Keratinocyte (primary cell): ENCODE measurements at regions not wholly inside any gene's neighbourhood (a gene's known extent, or its start where the extent isn't known, plus 50 kb on each side); places are given as distances from the start of the nearest gene placed in this dataset.

ENCODE experiments used
- DNase-seq: peaks from one replicate; pipeline ENCODE4 v3.0.0-alpha.2; 2011; ENCODE audit warnings: low read depth, missing footprints, low spot score
- FAIRE-seq: peaks from 2 replicates; lab custom pipeline; 2011; peaks lifted over from hg19 to GRCh38; lab: Jason Lieb, UNC
- H2AFZ ChIP-seq: 2 replicates; pipeline ENCODE4 v1.6.0; 2012; ENCODE audit warnings: low read length, control low read depth, inconsistent platforms; ENCODE audit not compliant: control insufficient read depth
- H3K27ac ChIP-seq: 2 replicates; pipeline ENCODE4 v1.5.1; 2011; ENCODE audit warnings: low read length; ENCODE audit not compliant: control insufficient read depth, insufficient read depth
- H3K27me3 ChIP-seq: 3 replicates; pipeline ENCODE4 v1.6.0; 2011; ENCODE audit warnings: low read length; ENCODE audit not compliant: control insufficient read depth, insufficient read depth; ENCODE audit errors: extremely low read depth
- H3K36me3 ChIP-seq, 2 experiments: 2 replicates in 1 of 2; 3 replicates in 1 of 2; pipeline ENCODE4 v1.5.1; 2011; ENCODE audit warnings: low read length in 2 of 2, mild to moderate bottlenecking in 1 of 2; ENCODE audit not compliant: control insufficient read depth in 2 of 2, insufficient read depth in 2 of 2; ENCODE audit errors: extremely low read depth in 1 of 2
- H3K4me1 ChIP-seq: 3 replicates; pipeline ENCODE4 v1.5.1; 2011; ENCODE audit warnings: low read length; ENCODE audit not compliant: control insufficient read depth, insufficient read depth; ENCODE audit errors: extremely low read depth
- H3K4me2 ChIP-seq: 3 replicates; pipeline ENCODE4 v1.6.0; 2011; ENCODE audit warnings: low read depth, low read length; ENCODE audit not compliant: control insufficient read depth, insufficient read depth; ENCODE audit errors: extremely low read depth
- H3K4me3 ChIP-seq, 3 experiments: fragments of 200-600 bp in 1 of 3; sonication (generic) in 1 of 3; 2 replicates in 2 of 3; 3 replicates in 1 of 3; pipeline ENCODE4 v1.5.1; 2011 to 2016; ENCODE audit warnings: low read length in 3 of 3, mild to moderate bottlenecking in 3 of 3, control low read depth in 2 of 3, inconsistent platforms in 1 of 3, low read depth in 1 of 3, mixed read lengths in 1 of 3, mixed run types in 1 of 3, moderate library complexity in 1 of 3; ENCODE audit not compliant: control insufficient read depth in 2 of 3, insufficient read depth in 2 of 3; ENCODE audit errors: extremely low read depth in 1 of 3
- H3K79me2 ChIP-seq: 2 replicates; pipeline ENCODE4 v1.6.0; 2012; ENCODE audit warnings: low read length; ENCODE audit not compliant: control insufficient read depth, insufficient read depth
- H3K9ac ChIP-seq: 3 replicates; pipeline ENCODE4 v1.6.0; 2011; ENCODE audit warnings: low read length; ENCODE audit not compliant: control insufficient read depth, insufficient read depth; ENCODE audit errors: extremely low read depth
- H3K9me1 ChIP-seq: 3 replicates; pipeline ENCODE4 v1.6.0; 2011; ENCODE audit warnings: low read length; ENCODE audit not compliant: control insufficient read depth, insufficient read depth; ENCODE audit errors: extremely low read depth
- H3K9me3 ChIP-seq: 2 replicates; pipeline ENCODE4 v1.5.1; 2012; ENCODE audit warnings: low read depth, low read length; ENCODE audit not compliant: control insufficient read depth
- H4K20me1 ChIP-seq: 3 replicates; pipeline ENCODE4 v1.6.0; 2011; ENCODE audit warnings: low read length; ENCODE audit not compliant: control insufficient read depth, insufficient read depth; ENCODE audit errors: extremely low read depth
- CTCF ChIP-seq, 3 experiments: IDR thresholded peaks in 1 of 3; conservative IDR thresholded peaks in 1 of 3; optimal IDR thresholded peaks in 1 of 3; 2 replicates in 2 of 3; 3 replicates in 1 of 3; pipeline versions ENCODE3 to v1.5.1; 2011; ENCODE audit warnings: low read length in 3 of 3, mild to moderate bottlenecking in 3 of 3, moderate library complexity in 2 of 3, control low read depth in 1 of 3, inconsistent platforms in 1 of 3; ENCODE audit not compliant: insufficient read depth in 2 of 3; ENCODE audit errors: extremely low read depth in 1 of 3
- EZH2 ChIP-seq: IDR thresholded peaks from one replicate; pipeline ENCODE4 v1.6.1; 2012; ENCODE audit warnings: inconsistent platforms, mild to moderate bottlenecking, low read length, moderate library complexity
- dilution Hi-C: fragments of 300-500 bp; cut with MboI; formaldehyde crosslinking; loops from one replicate; pipeline ENCODE4 v1.7.0; 2020; ENCODE audit warnings: low sequenced_read_pairs; ENCODE audit not compliant: extremely low pct_ligation_motif_present

DNA sequence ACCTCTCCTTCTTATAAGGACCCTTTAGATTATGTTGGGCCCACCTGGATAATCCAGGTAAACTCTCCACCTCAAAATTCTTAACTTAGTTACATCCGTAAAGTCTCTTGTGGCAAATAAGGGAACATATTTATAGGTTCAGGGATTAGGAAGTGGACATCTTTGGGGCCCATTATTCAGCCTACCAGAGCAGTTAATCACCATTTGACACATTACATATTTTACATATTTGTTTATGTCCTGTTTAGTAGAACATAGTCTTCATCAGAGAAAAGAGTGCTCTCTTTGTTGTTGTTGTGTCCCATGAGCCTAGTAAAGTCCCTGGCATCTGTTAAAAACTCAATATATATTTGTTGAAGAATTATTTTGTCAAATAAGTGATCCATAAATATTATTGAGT, 134.0 kb upstream of the SPATS2L start:
- DNase-seq: no peak
- FAIRE-seq: no peak
- no peak overlapping the region for H3K4me3 ChIP-seq
- no peak overlapping the region for H3K4me2 ChIP-seq
- no peak overlapping the region for H3K9ac ChIP-seq
- H4K20me1 ChIP-seq: no peaks in the 10 kb centered on the region
- dilution Hi-C loops: no loop called here
- no peaks in the 10 kb centered on the region for H3K27me3 ChIP-seq
- no peaks in the 10 kb centered on the region for H3K36me3 ChIP-seq
- H3K9me3 ChIP-seq: no peaks in the 10 kb centered on the region
- TF ChIP-seq EZH2: no peak
- no peaks in the 10 kb centered on the region for H3K9me1 ChIP-seq
- no peak overlapping the region for H2AFZ ChIP-seq
- no peaks in the 10 kb centered on the region for H3K4me1 ChIP-seq
- no peak overlapping the region for H3K27ac ChIP-seq
- no peaks in the 10 kb centered on the region for H3K79me2 ChIP-seq

DNA sequence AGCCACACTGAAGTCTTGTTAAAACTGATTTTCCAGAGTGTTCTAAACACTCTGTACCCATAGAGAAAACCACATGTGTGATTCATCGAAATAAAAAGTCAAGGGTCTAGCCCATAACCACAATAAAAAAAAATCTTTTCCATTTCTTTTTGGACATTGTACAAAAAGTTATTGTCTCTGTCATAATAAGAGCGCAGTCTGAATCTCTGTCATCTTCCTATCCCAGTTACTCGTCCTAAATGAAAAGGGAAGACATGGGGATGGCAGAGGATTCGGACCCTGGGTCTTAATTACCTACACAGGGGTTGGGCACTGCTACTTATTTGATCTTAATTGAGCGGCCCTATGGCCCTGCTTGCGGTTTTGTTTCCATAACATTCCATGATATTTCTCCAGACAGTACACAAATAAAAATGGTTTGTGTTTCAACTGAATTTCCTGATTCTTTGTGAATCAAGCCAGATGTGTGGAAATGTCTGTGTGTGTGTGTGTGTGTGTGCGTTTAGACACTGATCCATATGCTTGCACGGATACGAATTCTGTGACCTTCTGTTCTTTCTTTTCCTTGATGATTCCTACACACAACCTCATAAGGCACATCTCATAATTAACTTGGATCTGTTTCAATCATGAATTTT, 133.4 kb upstream of the SPATS2L start:
- no peak overlapping the region for H2AFZ ChIP-seq
- no peak for FAIRE-seq
- H3K4me1 ChIP-seq: no peaks in the 10 kb centered on the region
- no peaks in the 10 kb centered on the region for H3K27me3 ChIP-seq
- H3K27ac ChIP-seq: no peak overlapping the region
- dilution Hi-C loops: no loop called here
- H3K4me2 ChIP-seq: no peak overlapping the region
- H3K4me3 ChIP-seq: no peak overlapping the region
- H3K9me1 ChIP-seq: no peaks in the 10 kb centered on the region
- H3K36me3 ChIP-seq: no peaks in the 10 kb centered on the region
- H3K79me2 ChIP-seq: no peaks in the 10 kb centered on the region
- H3K9ac ChIP-seq: no peak overlapping the region
- no peak for DNase-seq
- TF ChIP-seq CTCF (optimal IDR thresholded peaks at IDR 0.05 in 1 of 3, IDR thresholded peaks at IDR 0.05 in 1 of 3, conservative IDR thresholded peaks at IDR 0.05 in 1 of 3; ENCODE audit: extremely low read depth in 1 of 3, insufficient read depth in 2 of 3, low read length in 3 of 3) (no peak), EZH2 (no peak)
- no peaks in the 10 kb centered on the region for H3K9me3 ChIP-seq
- no peaks in the 10 kb centered on the region for H4K20me1 ChIP-seq

DNA sequence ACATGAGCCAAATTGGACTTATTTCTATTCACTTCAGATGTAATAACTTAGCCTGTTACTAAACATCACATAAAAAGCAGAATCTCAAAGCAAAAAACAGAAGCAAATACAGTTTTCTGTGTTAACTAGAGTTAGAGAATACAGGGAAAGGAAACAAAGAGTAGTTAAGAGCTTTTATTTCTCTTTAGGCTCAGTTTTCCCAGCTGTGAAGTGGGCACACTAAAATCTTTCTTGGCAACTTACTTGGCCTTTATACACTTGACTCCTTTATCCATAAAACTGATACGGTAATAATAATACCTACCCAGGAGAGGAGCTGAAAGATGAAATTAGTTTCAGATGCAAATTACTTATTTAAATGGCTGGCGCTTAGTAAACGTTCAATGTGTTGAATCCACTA, 132.8 kb upstream of the SPATS2L start:
- Histone ChIP-seq H2AFZ (no peak overlapping the region), H3K9me1 (no peaks in the 10 kb centered on the region), H3K4me2 (no peak overlapping the region), H3K4me1 (no peaks in the 10 kb centered on the region), H3K27me3 (no peaks in the 10 kb centered on the region), H3K79me2 (no peaks in the 10 kb centered on the region), H3K36me3 (no peaks in the 10 kb centered on the region), H3K9me3 (no peaks in the 10 kb centered on the region), H3K9ac (no peak overlapping the region), H4K20me1 (no peaks in the 10 kb centered on the region), H3K27ac (no peak overlapping the region), H3K4me3 (no peak overlapping the region)
- TF ChIP-seq CTCF (optimal IDR thresholded peaks at IDR 0.05 in 1 of 3, IDR thresholded peaks at IDR 0.05 in 1 of 3, conservative IDR thresholded peaks at IDR 0.05 in 1 of 3; ENCODE audit: extremely low read depth in 1 of 3, insufficient read depth in 2 of 3, low read length in 3 of 3) (no peak), EZH2 (no peak)
- FAIRE-seq (no peak), DNase-seq (no peak)
- dilution Hi-C loops: no loop called here
